ENCODE measurements at regions not wholly inside any gene's neighbourhood (a gene's known extent, or its start where the extent isn't known, plus 50 kb on each side); places are given as distances from the start of the nearest gene placed in this dataset.
"Not testable (repeated sequence)": the region's sequence is repeated elsewhere in the genome, so short reads cannot be mapped to it uniquely, and the experiment has no call there.

GRCh38 chr21:35470522-35470921 is 421.4 kb upstream of the RUNX1 start:
- WGBS, 4 donors: 66 to 73% (median 71%) methylated on average over 5 of the region's 5 CpGs
- intact Hi-C loops (cut with DNase I): no loop called here

GRCh38 chr21:35469498-35469897 is 420.4 kb upstream of the RUNX1 start:
- DNase-seq: no peak
- TF ChIP-seq CTCF (IDR thresholded peaks at IDR 0.05): no peak
- no peak for TF ChIP-seq POLR2A (IDR thresholded peaks at IDR 0.05)
- WGBS, 4 donors: 79 to 94% (median 86%) methylated on average over 1 of the region's 1 CpG
- H3K36me3 ChIP-seq (replicated peaks in 1 of 2): no peaks in the 10 kb centered on the region
- no peaks in the 10 kb centered on the region for H3K9me3 ChIP-seq (replicated peaks in 1 of 3)
- no peak overlapping the region for H3K4me3 ChIP-seq
- H3K27me3 ChIP-seq: peaks cover 3% of the 10 kb centered on the region
- intact Hi-C loops (cut with DNase I): no loop called here
- no peak overlapping the region for H3K27ac ChIP-seq
- H3K4me1 ChIP-seq (replicated peaks in 1 of 2): no peaks in the 10 kb centered on the region

More at GRCh38 chr21:35470522-35470921, 421.4 kb upstream of the RUNX1 start:
- Histone ChIP-seq H3K27me3 (peaks cover 3% of the 10 kb centered on the region), H3K4me3 (no peak overlapping the region), H3K27ac (no peak overlapping the region), H3K36me3 (replicated peaks in 1 of 2) (no peaks in the 10 kb centered on the region), H3K4me1 (replicated peaks in 1 of 2) (no peaks in the 10 kb centered on the region), H3K9me3 (replicated peaks in 1 of 3) (no peaks in the 10 kb centered on the region)
- no peak for DNase-seq
- TF ChIP-seq CTCF (IDR thresholded peaks at IDR 0.05): no peak
- no peak for TF ChIP-seq POLR2A (IDR thresholded peaks at IDR 0.05)

- intact Hi-C loops (cut with DNase I): no loop called here
- no peaks in the 10 kb centered on the region for H3K9me3 ChIP-seq (replicated peaks in 1 of 3)
- H3K27ac ChIP-seq: no peak overlapping the region
- no peak overlapping the region for H3K4me3 ChIP-seq
- no peaks in the 10 kb centered on the region for H3K4me1 ChIP-seq (replicated peaks in 1 of 2)
- TF ChIP-seq POLR2A (IDR thresholded peaks at IDR 0.05) (no peak), CTCF (IDR thresholded peaks at IDR 0.05) (no peak)
- no peaks in the 10 kb centered on the region for H3K36me3 ChIP-seq (replicated peaks in 1 of 2)
- WGBS, 4 donors: 58 to 64% (median 62%) methylated on average over 5 of the region's 5 CpGs
- peaks cover 3% of the 10 kb centered on the region for H3K27me3 ChIP-seq
- no peak for DNase-seq
Observed at GRCh38 chr21:35468991-35469390, 419.9 kb upstream of the RUNX1 start.

GRCh38 chr21:35467566-35467965 is 418.5 kb upstream of the RUNX1 start:
- Histone ChIP-seq H3K4me1 (replicated peaks in 1 of 2) (no peaks in the 10 kb centered on the region), H3K9me3 (replicated peaks in 1 of 3) (no peaks in the 10 kb centered on the region), H3K27ac (no peak overlapping the region), H3K27me3 (no peaks in the 10 kb centered on the region), H3K36me3 (replicated peaks in 1 of 2) (no peaks in the 10 kb centered on the region), H3K4me3 (no peak overlapping the region)
- 51 to 62% (median 59%) methylated on average over 2 of the region's 2 CpGs for WGBS, 4 donors
- intact Hi-C loops (cut with DNase I): no loop called here
- no peak for TF ChIP-seq CTCF (IDR thresholded peaks at IDR 0.05)
- no peak for TF ChIP-seq POLR2A (IDR thresholded peaks at IDR 0.05)
- DNase-seq: no peak

GRCh38 chr21:35466681-35467080 is 417.6 kb upstream of the RUNX1 start:
- intact Hi-C loops (cut with DNase I); H3K27me3 ChIP-seq; DNase-seq; H3K27ac ChIP-seq; H3K4me3 ChIP-seq; H3K4me1 ChIP-seq (replicated peaks in 1 of 2); H3K9me3 ChIP-seq (replicated peaks in 1 of 3); H3K36me3 ChIP-seq (replicated peaks in 1 of 2): not testable (repeated sequence)
- 81 to 94% (median 89%) methylated on average over 5 of the region's 5 CpGs for WGBS, 4 donors

All from adrenal gland (tissue), 9 donors.